IMR-90 (cell line): ENCODE measurements at regions not wholly inside any gene's neighbourhood (a gene's known extent, or its start where the extent isn't known, plus 50 kb on each side); places are given as distances from the start of the nearest gene placed in this dataset.

Experiments used
- ATAC-seq: fragments of 200-7000 bp; cut with Tn5 transposase; 2 replicates; pipeline ENCODE4 v1.9.1; 2020; ENCODE audit warnings: low read depth, mild to moderate bottlenecking, moderate library complexity
- BruUV-seq: library from RNA; stranded (reverse); fragments of 400-500 nt; replicated peaks from 2 replicates; lab custom pipeline; 2021; lab: Mats Ljungman, UMichigan
- CTCF ChIA-PET: fragments of 300-600 bp; formaldehyde crosslinking; extraction: SDS; loops from one replicate; lab custom pipeline; 2021; ENCODE audit warnings: antibody characterized with exemption; lab: Yijun Ruan, JAX
- POLR2A ChIA-PET: fragments of 300-600 bp; sonication (Branson Sonifier 250); formaldehyde crosslinking; loops from one replicate; lab custom pipeline; 2022; ENCODE audit warnings: antibody characterized with exemption; ENCODE audit not compliant: unreplicated experiment; lab: Charles Lee
- DNase-seq: peaks from one replicate; pipeline ENCODE4 v3.0.0; 2013
- H2AFZ ChIP-seq: replicated peaks from 2 replicates; pipeline ENCODE3; 2013; ENCODE audit warnings: low read length, mild to moderate bottlenecking; ENCODE audit not compliant: poor library complexity
- H2AK5ac ChIP-seq: 2 replicates; pipeline ENCODE4 v1.6.1; 2013; ENCODE audit warnings: low read depth, low read length, inconsistent platforms
- H2AK9ac ChIP-seq: replicated peaks from 2 replicates; pipeline ENCODE3; 2013; ENCODE audit warnings: mild to moderate bottlenecking, low read depth, low read length, moderate library complexity; ENCODE audit not compliant: poor library complexity
- H2BK120ac ChIP-seq: 2 replicates; pipeline ENCODE4 v1.6.1; 2013; ENCODE audit warnings: low read depth, low read length, inconsistent platforms
- H2BK15ac ChIP-seq: 3 replicates; pipeline ENCODE4 v1.6.1; 2013; ENCODE audit warnings: low read depth, low read length, inconsistent platforms
- H2BK20ac ChIP-seq: 2 replicates; pipeline ENCODE4 v1.6.1; 2013; ENCODE audit warnings: low read depth, mild to moderate bottlenecking, inconsistent platforms, low read length, moderate library complexity
- H2BK5ac ChIP-seq: 2 replicates; pipeline ENCODE4 v1.6.1; 2013; ENCODE audit warnings: mild to moderate bottlenecking, low read depth, low read length, inconsistent platforms; ENCODE audit not compliant: poor library complexity, severe bottlenecking
- H3K14ac ChIP-seq: replicated peaks from 2 replicates; pipeline ENCODE4 v1.6.1; 2013; ENCODE audit warnings: low read depth, low read length, inconsistent platforms
- H3K18ac ChIP-seq: 2 replicates; pipeline ENCODE4 v1.6.1; 2013; ENCODE audit warnings: low read depth, low read length, control low read depth
- H3K23ac ChIP-seq: 2 replicates; pipeline ENCODE4 v1.6.1; 2013; ENCODE audit warnings: low read depth, low read length, inconsistent platforms
- H3K27ac ChIP-seq: 2 replicates; pipeline ENCODE4 v1.5.1; 2013; ENCODE audit warnings: mild to moderate bottlenecking, control low read depth, low read length; ENCODE audit not compliant: insufficient read depth
- H3K27me3 ChIP-seq: 2 replicates; pipeline ENCODE4 v1.6.1; 2013; ENCODE audit warnings: low read length; ENCODE audit not compliant: control insufficient read depth, insufficient read depth
- H3K36me3 ChIP-seq: 2 replicates; pipeline ENCODE4 v1.6.1; 2013; ENCODE audit warnings: low read length, mixed read lengths; ENCODE audit not compliant: control insufficient read depth, insufficient read depth
- H3K4ac ChIP-seq: 2 replicates; pipeline ENCODE4 v1.6.1; 2013; ENCODE audit warnings: low read depth, low read length, inconsistent platforms
- H3K4me1 ChIP-seq: 2 replicates; pipeline ENCODE4 v1.6.1; 2013; ENCODE audit warnings: low read length, mixed read lengths; ENCODE audit not compliant: control insufficient read depth, insufficient read depth
- H3K4me2 ChIP-seq: 2 replicates; pipeline ENCODE4 v1.6.1; 2013; ENCODE audit warnings: low read depth, mild to moderate bottlenecking, control low read depth, low read length, moderate library complexity
- H3K4me3 ChIP-seq: 2 replicates; pipeline ENCODE4 v1.5.1; 2013; ENCODE audit warnings: low read depth, mild to moderate bottlenecking, control low read depth, low read length, moderate library complexity; ENCODE audit not compliant: insufficient read depth
- H3K56ac ChIP-seq: 2 replicates; pipeline ENCODE4 v1.6.1; 2013; ENCODE audit warnings: low read length, inconsistent platforms; ENCODE audit not compliant: insufficient read depth; ENCODE audit errors: extremely low read depth
- H3K79me1 ChIP-seq, 2 experiments: 2 replicates each; pipeline ENCODE4 v1.6.1; 2013; ENCODE audit warnings: low read length in 2 of 2, inconsistent platforms in 1 of 2, low read depth in 1 of 2
- H3K9ac ChIP-seq: 2 replicates; pipeline ENCODE4 v1.6.1; 2013; ENCODE audit warnings: low read depth, low read length, control low read depth
- H3K9me1 ChIP-seq: 2 replicates; pipeline ENCODE4 v1.6.1; 2013; ENCODE audit warnings: low read length, inconsistent platforms; ENCODE audit not compliant: insufficient read depth
- H3K9me3 ChIP-seq: 2 replicates; pipeline ENCODE4 v1.6.1; 2013; ENCODE audit warnings: low read length; ENCODE audit not compliant: control insufficient read depth, insufficient read depth
- H4K20me1 ChIP-seq: 2 replicates; pipeline ENCODE4 v1.6.1; 2013; ENCODE audit warnings: low read length, inconsistent platforms; ENCODE audit not compliant: insufficient read depth
- H4K5ac ChIP-seq: 2 replicates; pipeline ENCODE4 v1.6.1; 2013; ENCODE audit warnings: mild to moderate bottlenecking, low read depth, low read length, control low read depth
- H4K8ac ChIP-seq, 2 experiments: 2 replicates each; pipeline ENCODE4 v1.6.1; 2013; ENCODE audit warnings: low read depth in 2 of 2, low read length in 2 of 2, control low read depth in 1 of 2, inconsistent platforms in 1 of 2
- H4K91ac ChIP-seq: 2 replicates; pipeline ENCODE4 v1.6.1; 2013; ENCODE audit warnings: low read depth, low read length, inconsistent platforms; ENCODE audit not compliant: insufficient read depth
- CHD1 ChIP-seq: IDR thresholded peaks from 2 replicates; pipeline ENCODE4 v1.6.1; 2012; ENCODE audit warnings: low read depth, low read length, improper control_type of control experiment
- FOS ChIP-seq: fragments of 150-350 bp; IDR thresholded peaks from 2 replicates; pipeline ENCODE4 v1.6.1; 2016; ENCODE audit warnings: low read depth, low read length
- MAFK ChIP-seq: IDR thresholded peaks from 2 replicates; pipeline ENCODE4 v1.6.1; 2012; ENCODE audit warnings: low read depth, low read length, improper control_type of control experiment
- MXI1 ChIP-seq: IDR thresholded peaks from 2 replicates; pipeline ENCODE4 v1.6.1; 2012; ENCODE audit warnings: low read depth, mild to moderate bottlenecking, low read length, moderate library complexity, borderline replicate concordance
- RCOR1 ChIP-seq: IDR thresholded peaks from 2 replicates; pipeline ENCODE4 v1.6.1; 2012; ENCODE audit warnings: mild to moderate bottlenecking, low read length, improper control_type of control experiment; ENCODE audit not compliant: insufficient replicate concordance
- SMC3 ChIP-seq: fragments of 150-350 bp; IDR thresholded peaks from 2 replicates; pipeline ENCODE4 v1.6.1; 2016; ENCODE audit warnings: low read depth, mild to moderate bottlenecking, antibody characterized with exemption, low read length, moderate library complexity
- WGBS, 2 experiments: methylation state at CpG; one replicate each; pipeline versions ENCODE4 v1.1.5 to v1.1.7; 2013; ENCODE audit warnings: missing lambda C conversion rate in 2 of 2; ENCODE audit not compliant: insufficient read length in 1 of 2; ENCODE audit errors: extremely low coverage in 2 of 2; 5-methylcytosine and 5-hydroxymethylcytosine counted together
- dilution Hi-C: fragments of 300-500 bp; cut with HindIII; formaldehyde crosslinking; loops from one replicate; pipeline ENCODE4 v1.14.3; 2018; ENCODE audit warnings: low sequenced_read_pairs; ENCODE audit not compliant: unreplicated experiment
- in situ Hi-C: fragments of 300-500 bp; cut with MboI; formaldehyde crosslinking; loops from 3 replicates; pipeline ENCODE4 v1.14.3; 2019; ENCODE audit warnings: low sequenced_read_pairs, inconsistent platforms, mixed read lengths
- intact Hi-C: fragments of 100-400 bp; cut with micrococcal nuclease; formaldehyde crosslinking; loops from 2 replicates; pipeline ENCODE4 v1.10.0; 2022
- TF ChIP-seq, protein P1 (sequence below): fragments of 150-350 bp; IDR thresholded peaks from 2 replicates; pipeline ENCODE4 v1.6.1; 2016; ENCODE audit warnings: low read depth, mild to moderate bottlenecking, low read length, moderate library complexity, borderline replicate concordance
- TF ChIP-seq, protein P2 (sequence below): fragments of 150-350 bp; IDR thresholded peaks from 2 replicates; pipeline ENCODE4 v1.6.1; 2017; ENCODE audit warnings: mild to moderate bottlenecking, antibody characterized with exemption, low read length, low read depth

DNA sequence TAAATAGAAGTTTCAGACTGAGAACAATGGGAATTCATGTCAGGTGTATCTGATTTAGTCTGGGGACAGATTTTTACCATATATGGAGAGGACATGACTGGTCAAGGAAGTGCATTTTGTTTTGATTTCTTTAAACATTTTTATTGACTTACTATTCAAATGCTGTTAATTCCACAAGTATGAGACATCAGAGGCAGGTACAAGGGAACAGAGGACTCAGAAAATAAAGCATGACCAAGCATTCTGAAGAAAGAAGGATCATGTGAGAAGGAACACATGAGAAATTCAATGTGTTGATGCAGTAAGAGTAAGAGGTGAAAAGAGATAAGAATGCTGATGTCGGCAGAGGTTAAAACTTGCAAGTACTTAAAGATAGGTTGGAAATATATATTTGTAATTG is 1452.6 kb downstream of the PCDH7 start:
- no peak overlapping the region for H3K18ac ChIP-seq
- H2BK120ac ChIP-seq = no peak overlapping the region
- no peak overlapping the region for H2BK20ac ChIP-seq
- TF ChIP-seq MAFK = peak; percentile 54
- TF ChIP-seq, protein P1, sequence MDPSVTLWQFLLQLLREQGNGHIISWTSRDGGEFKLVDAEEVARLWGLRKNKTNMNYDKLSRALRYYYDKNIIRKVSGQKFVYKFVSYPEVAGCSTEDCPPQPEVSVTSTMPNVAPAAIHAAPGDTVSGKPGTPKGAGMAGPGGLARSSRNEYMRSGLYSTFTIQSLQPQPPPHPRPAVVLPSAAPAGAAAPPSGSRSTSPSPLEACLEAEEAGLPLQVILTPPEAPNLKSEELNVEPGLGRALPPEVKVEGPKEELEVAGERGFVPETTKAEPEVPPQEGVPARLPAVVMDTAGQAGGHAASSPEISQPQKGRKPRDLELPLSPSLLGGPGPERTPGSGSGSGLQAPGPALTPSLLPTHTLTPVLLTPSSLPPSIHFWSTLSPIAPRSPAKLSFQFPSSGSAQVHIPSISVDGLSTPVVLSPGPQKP = no peak
- TF ChIP-seq RCOR1 = no peak
- TF ChIP-seq, protein P2, sequence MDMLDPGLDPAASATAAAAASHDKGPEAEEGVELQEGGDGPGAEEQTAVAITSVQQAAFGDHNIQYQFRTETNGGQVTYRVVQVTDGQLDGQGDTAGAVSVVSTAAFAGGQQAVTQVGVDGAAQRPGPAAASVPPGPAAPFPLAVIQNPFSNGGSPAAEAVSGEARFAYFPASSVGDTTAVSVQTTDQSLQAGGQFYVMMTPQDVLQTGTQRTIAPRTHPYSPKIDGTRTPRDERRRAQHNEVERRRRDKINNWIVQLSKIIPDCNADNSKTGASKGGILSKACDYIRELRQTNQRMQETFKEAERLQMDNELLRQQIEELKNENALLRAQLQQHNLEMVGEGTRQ = no peak
- TF ChIP-seq SMC3 = no peak
- TF ChIP-seq CHD1 = no peak
- TF ChIP-seq FOS = no peak
- no peak for TF ChIP-seq MXI1
- POLR2A ChIA-PET = no interaction called here
- no peak overlapping the region for H3K14ac ChIP-seq
- ATAC-seq = no peak
- peaks cover 2% of the 10 kb centered on the region; the same call in 1 of the 2 replicates for H3K9me3 ChIP-seq
- H2BK5ac ChIP-seq = no peak overlapping the region
- H3K4me2 ChIP-seq = no peak overlapping the region
- H3K9me1 ChIP-seq = no peaks in the 10 kb centered on the region
- no peaks in the 10 kb centered on the region for H3K36me3 ChIP-seq
- H3K4me1 ChIP-seq = no peaks in the 10 kb centered on the region
- no peak overlapping the region for H2AK5ac ChIP-seq
- CTCF ChIA-PET = interaction anchor here (0.6 kb wide), 1 partner anchor 16 kb away, joined by 3 read pairs; no protein-coding TSS in a partner anchor
- H3K27me3 ChIP-seq = no peaks in the 10 kb centered on the region
- in situ Hi-C loops = no loop called here
- no peaks in the 10 kb centered on the region for H3K79me1 ChIP-seq
- no peak overlapping the region for H3K56ac ChIP-seq
- no peaks in the 10 kb centered on the region for H4K20me1 ChIP-seq
- H2AFZ ChIP-seq = no peak overlapping the region
- H4K91ac ChIP-seq = no peak overlapping the region
- H4K5ac ChIP-seq = no peak overlapping the region
- no TSS peak for BruUV-seq
- H3K23ac ChIP-seq = no peak overlapping the region
- peak; percentile 21 for DNase-seq
- no peak overlapping the region for H4K8ac ChIP-seq
- dilution Hi-C loops = no loop called here
- H2BK15ac ChIP-seq = no peak overlapping the region
- no peak overlapping the region for H3K4me3 ChIP-seq
- no peak overlapping the region for H3K4ac ChIP-seq
- WGBS, 2 experiments = no CpG with 5 or more reads among the region's 1 CpG
- intact Hi-C loops = no loop called here
- no peak overlapping the region for H3K27ac ChIP-seq
- no peak overlapping the region for H2AK9ac ChIP-seq
- no peak overlapping the region for H3K9ac ChIP-seq
